Hematopoietic multipotent progenitor cell (in vitro differentiated cells): ENCODE measurements at regions not wholly inside any gene's neighbourhood (a gene's known extent, or its start where the extent isn't known, plus 50 kb on each side); places are given as distances from the start of the nearest gene placed in this dataset.
A peak's percentile ranks its signal among the peaks of the same experiment; 100 is the strongest.
"Not testable (repeated sequence)": the region's sequence is repeated elsewhere in the genome, so short reads cannot be mapped to it uniquely, and the experiment has no call there.

Experiments used
- DNase-seq, 3 donors: peaks; one replicate each; pipeline ENCODE4 v3.0.0-alpha.2; 2011 to 2015; ENCODE audit warnings: low read depth in 2 of 3, low spot score in 2 of 3

GRCh38 chr2:90029080-90029428, 1337.6 kb downstream of the RPIA start:
- DNase-seq = not testable (repeated sequence)

DNA sequence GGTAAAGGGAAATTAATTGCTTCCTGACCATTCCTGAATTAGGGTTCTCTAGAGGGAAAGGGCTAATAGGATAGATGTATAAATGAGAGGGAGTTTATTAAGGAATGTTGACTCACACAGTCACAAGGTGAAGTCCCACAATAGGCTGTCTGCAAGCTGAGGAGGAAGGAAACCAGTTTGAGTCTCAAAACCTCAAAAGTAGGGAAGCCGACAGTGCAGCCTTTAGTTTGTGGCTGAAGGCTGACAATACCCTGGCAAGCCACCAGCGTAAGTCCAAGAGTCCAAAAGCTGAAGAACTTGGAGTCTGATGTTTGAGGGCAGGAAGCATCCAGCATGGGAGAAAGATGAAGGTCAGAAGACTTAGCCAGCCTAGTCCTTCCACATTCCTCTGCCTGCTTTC, 1340.8 kb downstream of the RPIA start:
- peak in 2 of 3 donors; percentile 28 to 57 for DNase-seq

DNA sequence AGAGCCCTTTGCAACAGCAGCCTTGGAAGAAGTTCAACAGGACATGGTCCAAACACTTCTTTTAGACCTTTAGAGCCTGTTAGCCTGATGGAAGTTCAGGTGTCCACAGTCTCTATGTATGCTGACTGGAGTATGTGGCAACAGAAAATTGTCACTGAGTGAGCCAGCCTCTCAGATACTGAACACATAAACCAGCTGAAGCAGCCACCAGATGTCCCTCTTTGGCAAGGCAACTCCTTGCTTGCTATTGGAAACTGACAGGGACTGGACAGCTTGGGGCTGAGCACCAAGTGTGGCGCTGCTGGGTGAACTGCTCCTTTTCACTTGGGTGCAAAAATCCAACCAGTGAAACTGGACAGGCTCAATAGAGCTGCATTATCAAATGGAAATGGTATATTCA, 1344.9 kb downstream of the RPIA start:
- peak in 2 of 3 donors; percentile 23 to 56 for DNase-seq

- peak in 2 of 3 donors; percentile 10 to 20 for DNase-seq
Observed at GRCh38 chr2:90039093-90039492, 1347.6 kb downstream of the RPIA start.

DNA sequence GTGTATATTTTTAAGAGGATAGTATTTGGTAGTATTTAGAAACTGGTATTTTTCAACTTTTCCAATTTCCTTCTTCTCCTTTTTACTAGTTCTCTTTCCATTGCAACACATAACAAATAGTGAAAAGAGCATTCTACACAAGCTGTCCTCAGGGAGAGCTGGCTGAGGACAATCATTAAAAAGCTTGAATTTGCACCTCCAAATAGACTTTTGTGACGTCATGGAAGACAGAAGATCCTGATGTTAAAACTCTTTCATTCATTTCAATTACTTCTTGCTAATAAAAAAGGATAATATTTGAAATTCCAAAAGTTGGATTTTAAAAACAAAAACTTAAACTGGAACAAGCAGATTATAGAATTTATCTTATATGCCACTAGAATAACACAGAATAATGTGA, 1356.3 kb downstream of the RPIA start:
- not testable (repeated sequence) for DNase-seq

DNA sequence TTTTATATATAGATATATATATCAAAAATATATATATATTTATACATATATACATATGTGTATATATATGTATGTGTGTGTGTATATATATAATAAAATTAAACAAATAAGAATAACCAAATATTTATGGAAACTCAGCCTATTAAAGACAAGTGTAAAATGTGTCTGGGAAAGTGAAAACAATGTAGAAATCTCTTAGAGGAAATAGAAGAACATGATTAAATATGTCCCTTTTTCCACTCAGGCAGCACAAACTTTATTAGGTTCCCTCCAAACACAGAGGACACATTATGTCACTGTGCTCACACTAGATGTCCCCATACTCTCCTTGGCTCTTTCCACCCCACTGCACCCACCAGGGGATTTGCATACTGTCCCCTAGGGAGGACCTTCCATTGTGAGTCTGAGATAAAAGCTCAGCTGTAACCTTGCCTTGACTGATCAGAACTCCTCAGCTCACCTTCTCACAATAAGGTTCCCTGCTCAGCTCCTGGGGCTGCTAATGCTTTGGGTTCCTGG, 1360.7 kb downstream of the RPIA start:
- not testable (repeated sequence) for DNase-seq

GRCh38 chr2:90069290-90069894, 1377.9 kb downstream of the RPIA start:
- DNase-seq = peak in 2 of 3 donors; percentile 24 to 32

DNA sequence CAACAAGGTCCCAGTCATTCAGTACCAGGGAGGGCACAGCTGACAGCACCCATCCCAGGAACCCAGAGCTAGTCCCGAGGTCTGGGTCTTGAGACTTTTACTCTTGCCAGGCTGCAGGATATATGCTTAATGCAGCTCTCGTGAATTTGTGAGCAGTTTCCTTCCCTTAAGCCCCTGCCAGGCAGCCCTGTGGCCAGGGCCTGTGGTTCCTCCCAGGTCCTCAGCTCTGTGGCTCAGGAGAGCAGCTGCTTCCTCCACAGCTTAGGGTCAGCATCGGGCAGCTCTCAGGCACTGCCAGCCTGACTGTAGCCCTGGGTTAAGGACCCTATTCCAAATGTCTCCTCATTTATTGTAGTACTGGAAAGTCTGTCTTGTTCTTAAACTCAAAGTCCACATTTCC, 1384.8 kb downstream of the RPIA start:
- peak in 2 of 3 donors; percentile 56 to 83 for DNase-seq

GRCh38 chr2:90077948-90078347, 1386.5 kb downstream of the RPIA start:
- DNase-seq = no peak

DNA sequence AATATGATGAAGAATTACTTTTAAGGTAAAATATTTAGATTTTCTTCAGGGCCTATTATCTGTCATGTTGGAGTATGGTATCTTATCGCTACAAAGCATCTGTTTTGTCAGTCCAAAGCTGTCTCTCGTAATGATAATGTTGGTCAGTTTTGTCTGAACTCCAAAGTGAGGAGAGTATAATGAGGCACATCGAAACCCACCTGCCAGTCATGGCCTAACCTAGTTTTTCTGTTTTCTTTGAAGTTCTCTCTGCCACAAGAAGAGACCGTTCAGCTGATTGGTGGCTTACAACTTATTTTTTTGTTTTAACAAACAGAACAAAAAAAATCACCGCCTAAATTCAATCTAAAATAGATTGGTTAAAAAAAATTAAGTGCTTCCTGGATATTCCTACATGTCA, 1387.9 kb downstream of the RPIA start:
- no peak for DNase-seq

DNA sequence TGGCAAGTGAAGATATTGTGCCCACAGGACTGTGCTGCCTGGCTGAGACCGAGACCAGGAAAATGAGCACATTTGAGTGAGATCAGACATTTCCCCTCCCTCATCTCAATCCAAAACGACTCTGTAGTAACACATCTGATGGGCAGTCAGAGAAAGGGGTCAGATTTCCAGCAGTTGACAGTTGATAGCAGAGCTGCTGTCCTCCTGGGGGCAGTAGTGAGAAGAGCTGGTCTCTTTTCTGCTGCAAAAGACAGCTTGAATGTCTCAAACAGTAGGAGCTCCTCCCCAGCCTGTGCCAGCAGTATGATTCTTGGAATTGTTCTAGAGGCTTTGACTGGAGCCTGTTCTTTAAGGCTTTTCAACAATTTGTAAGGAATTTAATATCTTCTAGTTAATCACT, 1396.3 kb downstream of the RPIA start:
- DNase-seq = not testable (repeated sequence)

- DNase-seq = not testable (repeated sequence)
Observed at GRCh38 chr2:90093571-90094270, 1402.2 kb downstream of the RPIA start.

DNA sequence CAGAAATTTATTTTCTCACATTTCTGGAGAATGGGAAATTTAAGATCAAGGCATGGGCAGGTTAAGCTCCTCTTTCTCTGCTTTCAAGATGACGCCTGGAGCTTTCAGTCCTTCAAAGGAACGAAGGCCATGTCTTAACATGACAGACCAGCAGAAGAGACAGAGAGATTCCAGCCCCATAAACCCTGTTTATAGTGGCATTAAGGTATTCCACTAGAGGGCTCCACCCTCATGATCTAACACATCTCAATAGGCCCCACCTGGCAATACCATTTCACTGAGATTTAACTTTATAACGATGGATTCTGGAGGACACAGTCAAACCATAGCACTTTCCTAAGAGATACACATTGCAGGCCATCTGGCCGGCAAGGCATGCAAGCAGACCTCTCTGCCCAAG, 1406.1 kb downstream of the RPIA start:
- DNase-seq = not testable (repeated sequence)

- DNase-seq = peak in 2 of 3 donors; percentile 5 to 9
Observed at GRCh38 chr2:90105142-90105541, 1413.7 kb downstream of the RPIA start.

DNA sequence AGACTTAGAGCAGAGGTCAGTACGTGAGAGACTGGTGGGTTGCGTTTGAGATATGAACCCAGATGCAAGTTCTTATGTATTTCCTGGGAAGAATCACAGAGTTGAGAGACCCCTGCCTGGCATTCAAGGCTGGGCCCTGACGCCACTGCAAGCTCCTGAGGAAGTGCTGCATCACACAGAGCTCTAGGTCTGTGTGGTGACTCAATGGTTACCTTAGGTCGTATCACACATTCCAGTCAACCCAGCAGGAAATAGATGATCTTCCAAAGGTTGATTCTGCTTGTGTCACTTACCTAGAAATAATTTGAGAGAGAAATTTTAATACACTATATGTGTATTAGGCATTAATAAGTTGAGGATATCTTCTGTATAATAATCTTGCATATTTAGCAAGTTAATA, 1431.9 kb downstream of the RPIA start:
- peak in 2 of 3 donors; percentile 16 to 18 for DNase-seq

GRCh38 chr2:90139046-90139445, 1447.6 kb downstream of the RPIA start:
- DNase-seq = not testable (repeated sequence)

- DNase-seq = not testable (repeated sequence)
Observed at GRCh38 chr2:90141558-90141957, 1450.1 kb downstream of the RPIA start.

GRCh38 chr2:90151805-90152204, 1460.3 kb downstream of the RPIA start:
- DNase-seq = not testable (repeated sequence)

DNA sequence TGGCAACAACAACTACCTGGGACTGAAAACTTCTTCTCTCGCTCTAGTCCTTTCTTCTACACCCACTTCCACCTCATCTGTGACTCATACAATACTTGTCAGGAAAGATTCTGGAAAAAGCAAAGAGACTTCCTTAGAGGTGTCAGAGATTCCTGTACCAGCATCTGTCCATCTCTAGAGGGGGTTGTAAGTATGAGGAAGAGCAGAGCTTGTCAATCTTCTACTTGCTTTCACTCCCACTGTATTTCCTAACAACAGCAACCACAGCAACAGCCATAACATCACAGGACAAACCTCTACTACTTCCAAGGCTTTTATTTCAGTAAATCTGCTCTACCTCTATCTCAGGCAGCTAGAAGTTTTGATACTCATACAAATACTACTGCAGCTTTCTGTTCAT, 1479.5 kb downstream of the RPIA start:
- DNase-seq = peak in 2 of 3 donors; percentile 9 to 53

- DNase-seq = not testable (repeated sequence)
Observed at GRCh38 chr2:90173081-90173480, 1481.6 kb downstream of the RPIA start.

DNA sequence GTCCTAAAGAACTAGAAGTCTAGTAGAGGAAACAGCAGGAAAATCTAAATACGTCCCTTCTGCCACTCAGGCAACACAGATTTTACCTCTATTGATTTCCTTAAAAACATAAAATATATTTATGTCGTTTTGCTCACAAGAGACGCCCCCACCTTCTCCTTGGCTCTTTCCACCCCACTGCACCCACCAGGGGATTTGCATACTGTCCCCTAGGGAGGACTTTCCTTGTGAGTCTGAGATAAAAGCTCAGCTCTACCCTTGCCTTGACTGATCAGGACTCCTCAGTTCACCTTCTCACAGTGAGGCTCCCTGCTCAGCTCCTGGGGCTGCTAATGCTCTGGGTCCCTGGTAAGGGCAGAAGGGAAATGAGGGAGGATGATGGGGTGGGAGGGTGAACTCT, 1488.1 kb downstream of the RPIA start:
- DNase-seq = not testable (repeated sequence)

GRCh38 chr2:90207454-90208058, 1516.1 kb downstream of the RPIA start:
- peak in 2 of 3 donors; percentile 54 to 70 for DNase-seq
